DOHH2 (cell line): ENCODE measurements at regions not wholly inside any gene's neighbourhood (a gene's known extent, or its start where the extent isn't known, plus 50 kb on each side); places are given as distances from the start of the nearest gene placed in this dataset.
"Not testable (repeated sequence)": the region's sequence is repeated elsewhere in the genome, so short reads cannot be mapped to it uniquely, and the experiment has no call there.

Experiments used
- H3F3A ChIP-seq: fragments of 200-600 bp; sonication (generic), shearing (Covaris generic); 2 replicates; pipeline ENCODE4 v1.6.0; 2016; ENCODE audit warnings: antibody characterized with exemption, mild to moderate bottlenecking; ENCODE audit not compliant: control insufficient read depth, insufficient read depth
- H3K27ac ChIP-seq: fragments of 200-600 bp; sonication (generic); 2 replicates; pipeline ENCODE4 v1.5.1; 2014; ENCODE audit warnings: low read depth, mild to moderate bottlenecking, low read length, moderate library complexity
- H3K27me3 ChIP-seq: fragments of 200-600 bp; sonication (generic); 2 replicates; pipeline ENCODE4 v1.6.1; 2014; ENCODE audit warnings: mild to moderate bottlenecking, low read length, mixed read lengths; ENCODE audit not compliant: control insufficient read depth
- H3K36me3 ChIP-seq: fragments of 200-600 bp; sonication (generic); 2 replicates; pipeline ENCODE4 v1.6.1; 2014; ENCODE audit warnings: mild to moderate bottlenecking, low read length, moderate library complexity, mixed read lengths; ENCODE audit not compliant: control insufficient read depth
- H3K4me1 ChIP-seq: fragments of 200-600 bp; sonication (generic); 2 replicates; pipeline ENCODE4 v1.6.1; 2014; ENCODE audit warnings: mild to moderate bottlenecking, low read length, mixed read lengths; ENCODE audit not compliant: control insufficient read depth
- H3K4me2 ChIP-seq: fragments of 200-600 bp; sonication (generic); 2 replicates; pipeline ENCODE4 v1.6.0; 2014; ENCODE audit warnings: mild to moderate bottlenecking, low read length, moderate library complexity
- H3K4me3 ChIP-seq: fragments of 200-600 bp; sonication (generic); 2 replicates; pipeline ENCODE4 v1.5.1; 2014; ENCODE audit warnings: mild to moderate bottlenecking, low read length, mixed read lengths
- H3K79me2 ChIP-seq: fragments of 200-600 bp; sonication (generic); 2 replicates; pipeline ENCODE4 v1.6.1; 2014; ENCODE audit warnings: mild to moderate bottlenecking, low read length, mixed read lengths; ENCODE audit not compliant: control insufficient read depth
- H3K9me2 ChIP-seq: fragments of 200-600 bp; sonication (generic); replicated peaks from 2 replicates; pipeline ENCODE4 v1.6.1; 2014; ENCODE audit warnings: mild to moderate bottlenecking, low read length, mixed read lengths; ENCODE audit not compliant: control insufficient read depth
- H3K9me3 ChIP-seq: fragments of 200-600 bp; sonication (generic); 2 replicates; pipeline ENCODE4 v1.6.1; 2014; ENCODE audit warnings: antibody characterized with exemption, low read length, mixed read lengths; ENCODE audit not compliant: control insufficient read depth, insufficient read depth
- H4K20me1 ChIP-seq: fragments of 200-600 bp; sonication (generic); 2 replicates; pipeline ENCODE4 v1.6.0; 2014; ENCODE audit warnings: low read depth, mild to moderate bottlenecking, antibody characterized with exemption, low read length, moderate library complexity; ENCODE audit not compliant: control insufficient read depth, insufficient read depth
- CTCF ChIP-seq: fragments of 200-600 bp; sonication (generic); IDR thresholded peaks from one replicate; pipeline ENCODE4 v1.5.1; 2014; ENCODE audit warnings: antibody characterized with exemption, mild to moderate bottlenecking, low read depth, low read length; ENCODE audit not compliant: poor library complexity, severe bottlenecking
- EZH2phosphoT487 ChIP-seq: fragments of 200-600 bp; sonication (generic); IDR thresholded peaks from 2 replicates; pipeline ENCODE4 v1.6.1; 2017; ENCODE audit warnings: borderline replicate concordance, mild to moderate bottlenecking, antibody characterized with exemption, low read length, moderate library complexity, mixed read lengths

GRCh38 chr1:211196880-211197279 is 62.3 kb upstream of the RCOR3 start:
- TF ChIP-seq EZH2phosphoT487: no peak
- TF ChIP-seq CTCF: no peak
- Histone ChIP-seq H3K4me3 (no peak overlapping the region), H4K20me1 (no peaks in the 10 kb centered on the region)

GRCh38 chr1:211194826-211195225 is 60.9 kb upstream of the KCNH1 start:
- no peak overlapping the region for H3K27ac ChIP-seq
- no peaks in the 10 kb centered on the region for H3K9me2 ChIP-seq
- H4K20me1 ChIP-seq: no peaks in the 10 kb centered on the region
- no peaks in the 10 kb centered on the region; the same call in 1 of the 2 replicates for H3K27me3 ChIP-seq
- no peaks in the 10 kb centered on the region for H3K36me3 ChIP-seq
- no peaks in the 10 kb centered on the region for H3K79me2 ChIP-seq
- H3K4me3 ChIP-seq: no peak overlapping the region
- no peak overlapping the region for H3K4me2 ChIP-seq
- H3F3A ChIP-seq: no peaks in the 10 kb centered on the region
- H3K9me3 ChIP-seq: no peaks in the 10 kb centered on the region
- TF ChIP-seq EZH2phosphoT487: no peak
- no peak for TF ChIP-seq CTCF
- peaks cover 5% of the 10 kb centered on the region for H3K4me1 ChIP-seq

More at GRCh38 chr1:211196880-211197279, 62.3 kb upstream of the RCOR3 start:
- H3K9me2 ChIP-seq: no peaks in the 10 kb centered on the region
- H3K4me1 ChIP-seq: no peaks in the 10 kb centered on the region; the same call in 1 of the 2 replicates
- no peaks in the 10 kb centered on the region for H3F3A ChIP-seq
- no peak overlapping the region for H3K27ac ChIP-seq
- H3K36me3 ChIP-seq: no peaks in the 10 kb centered on the region
- H3K4me2 ChIP-seq: no peak overlapping the region
- no peaks in the 10 kb centered on the region for H3K9me3 ChIP-seq
- H3K79me2 ChIP-seq: no peaks in the 10 kb centered on the region
- no peaks in the 10 kb centered on the region; the same call in 1 of the 2 replicates for H3K27me3 ChIP-seq

GRCh38 chr1:211192227-211192626 is 58.3 kb upstream of the KCNH1 start:
- Histone ChIP-seq H3K4me3 (no peak overlapping the region), H3K9me2 (no peaks in the 10 kb centered on the region), H3K27ac (no peak overlapping the region), H3K9me3 (no peaks in the 10 kb centered on the region), H3K36me3 (no peaks in the 10 kb centered on the region), H3F3A (no peaks in the 10 kb centered on the region), H4K20me1 (no peaks in the 10 kb centered on the region), H3K27me3 (no peaks in the 10 kb centered on the region; the same call in 1 of the 2 replicates), H3K4me2 (no peak overlapping the region), H3K4me1 (peaks cover 23% of the 10 kb centered on the region), H3K79me2 (no peaks in the 10 kb centered on the region)
- TF ChIP-seq EZH2phosphoT487 (no peak), CTCF (no peak)

- H3K4me1 ChIP-seq: peaks cover 23% of the 10 kb centered on the region
- H3K9me3 ChIP-seq, H3F3A ChIP-seq, H3K27ac ChIP-seq, H3K79me2 ChIP-seq, H3K9me2 ChIP-seq, H3K27me3 ChIP-seq, H3K4me3 ChIP-seq, H4K20me1 ChIP-seq, H3K36me3 ChIP-seq: not testable (repeated sequence)
- H3K4me2 ChIP-seq: peak overlapping the region; percentile 39; the same call in 1 of the 2 replicates
Observed at GRCh38 chr1:211188721-211189120, 54.8 kb upstream of the KCNH1 start.
